Skin of body (tissue), 1 donor: ENCODE measurements at regions not wholly inside any gene's neighbourhood (a gene's known extent, or its start where the extent isn't known, plus 50 kb on each side); places are given as distances from the start of the nearest gene placed in this dataset.

Experiments
- DNase-seq: peaks from one replicate; lab custom pipeline; 2025; lab: John Stamatoyannopoulos, UW

GRCh38 chr3:31140470-31140869, 246.0 kb upstream of the GADL1 start:
- DNase-seq: no peak

- no peak for DNase-seq
These were observed 247.7 kb upstream of the GADL1 start for GRCh38 chr3:31142139-31142538.

GRCh38 chr3:31142543-31142942, 248.1 kb upstream of the GADL1 start:
- DNase-seq: no peak

- DNase-seq: no peak
These were observed 250.6 kb upstream of the GADL1 start for GRCh38 chr3:31145062-31145461.

GRCh38 chr3:31147550-31147949, 253.1 kb upstream of the GADL1 start:
- DNase-seq: no peak

GRCh38 chr3:31157047-31157694, 262.7 kb upstream of the GADL1 start:
- no peak for DNase-seq

- DNase-seq: no peak
These were observed 263.6 kb upstream of the GADL1 start for GRCh38 chr3:31157893-31158620.

GRCh38 chr3:31159331-31160039, 265.0 kb upstream of the GADL1 start:
- DNase-seq: no peak

GRCh38 chr3:31161889-31162288, 267.4 kb upstream of the GADL1 start:
- no peak for DNase-seq

- no peak for DNase-seq
These were observed 269.9 kb upstream of the GADL1 start for GRCh38 chr3:31164381-31164780.

GRCh38 chr3:31165399-31165860, 271.0 kb upstream of the GADL1 start:
- no peak for DNase-seq

GRCh38 chr3:31166249-31166885, 271.9 kb upstream of the GADL1 start:
- DNase-seq: no peak

- no peak for DNase-seq
These were observed 273.2 kb upstream of the GADL1 start for GRCh38 chr3:31167666-31168065.

GRCh38 chr3:31170932-31171670, 276.6 kb upstream of the GADL1 start:
- no peak for DNase-seq

- no peak for DNase-seq
These were observed 277.9 kb upstream of the GADL1 start for GRCh38 chr3:31172336-31172735.

GRCh38 chr3:31173118-31173718, 278.8 kb upstream of the GADL1 start:
- DNase-seq: no peak

GRCh38 chr3:31174079-31174478, 279.6 kb upstream of the GADL1 start:
- no peak for DNase-seq

- no peak for DNase-seq
These were observed 281.6 kb upstream of the GADL1 start for GRCh38 chr3:31176045-31176444.

- no peak for DNase-seq
These were observed 284.0 kb upstream of the GADL1 start for GRCh38 chr3:31178467-31178866.

- DNase-seq: no peak
These were observed 285.3 kb upstream of the GADL1 start for GRCh38 chr3:31179768-31180167.

GRCh38 chr3:31180274-31180673, 285.8 kb upstream of the GADL1 start:
- no peak for DNase-seq
